CD4-positive, alpha-beta T cell treated with Interleukin-15 for 1 hour (primary cell): ENCODE measurements at regions not wholly inside any gene's neighbourhood (a gene's known extent, or its start where the extent isn't known, plus 50 kb on each side); places are given as distances from the start of the nearest gene placed in this dataset.
"Not testable (repeated sequence)": the region's sequence is repeated elsewhere in the genome, so short reads cannot be mapped to it uniquely, and the experiment has no call there.

Experiments
- DNase-seq: peaks from one replicate; pipeline ENCODE4 v3.0.0-alpha.2; 2020

DNA sequence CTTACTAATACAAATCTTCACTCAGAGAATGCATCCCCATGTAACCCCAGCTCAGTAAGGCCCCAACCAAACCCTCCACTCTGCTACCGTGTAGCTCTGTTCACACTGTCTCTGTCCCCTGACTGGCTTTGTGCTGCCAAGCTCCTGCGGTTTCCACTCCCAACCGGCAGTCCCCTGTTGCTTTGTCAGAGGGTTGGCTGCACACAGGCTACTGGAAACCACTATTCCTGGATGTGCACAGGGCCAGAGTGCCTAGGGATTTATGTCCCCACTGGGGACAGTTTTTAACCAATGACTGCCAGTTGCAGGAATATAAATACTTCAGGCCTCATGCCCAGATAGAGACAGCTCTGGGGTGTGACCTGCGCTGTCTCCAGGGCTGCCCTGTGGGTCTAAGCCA lies 157.1 kb upstream of the C16orf82 start:
- DNase-seq, result no peak

DNA sequence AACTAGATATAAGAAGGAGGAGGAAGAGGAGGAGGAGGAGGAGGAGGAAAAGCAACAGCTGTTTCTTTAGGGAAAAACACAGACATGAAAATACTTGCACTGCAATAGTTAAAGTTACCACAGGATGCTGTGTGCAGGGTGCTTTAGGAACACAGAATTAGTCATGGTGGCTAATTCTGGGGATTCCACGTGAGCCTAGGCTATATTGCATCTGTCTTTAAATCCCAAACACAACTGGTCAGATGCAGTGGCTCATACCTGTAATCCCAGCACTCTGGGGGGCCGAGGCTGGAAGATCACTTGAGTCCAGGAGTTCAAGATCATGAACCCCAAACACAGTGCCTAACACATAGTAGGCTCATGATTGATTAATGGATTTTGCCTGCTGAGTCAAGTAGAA lies 155.3 kb upstream of the C16orf82 start:
- DNase-seq, result no peak

DNA sequence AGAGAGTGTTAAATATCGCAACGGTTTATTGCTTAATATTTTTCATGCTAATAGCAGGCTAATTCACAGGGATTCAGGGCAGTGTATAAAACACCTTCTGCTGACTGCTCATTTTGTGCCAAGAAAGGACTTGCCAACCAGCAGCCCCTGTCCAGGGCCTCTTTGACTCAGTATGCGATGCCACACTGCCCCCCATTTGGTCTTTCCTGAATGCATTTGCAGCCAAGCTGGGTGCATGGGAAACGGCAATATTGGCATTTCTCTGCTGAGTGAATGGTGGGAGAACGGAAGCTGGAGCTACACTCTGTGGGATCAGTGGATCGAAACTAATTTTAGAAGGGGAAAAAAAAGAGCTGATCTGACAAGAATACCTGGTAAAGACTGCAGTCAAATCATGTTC lies 152.9 kb upstream of the C16orf82 start:
- no peak for DNase-seq

DNA sequence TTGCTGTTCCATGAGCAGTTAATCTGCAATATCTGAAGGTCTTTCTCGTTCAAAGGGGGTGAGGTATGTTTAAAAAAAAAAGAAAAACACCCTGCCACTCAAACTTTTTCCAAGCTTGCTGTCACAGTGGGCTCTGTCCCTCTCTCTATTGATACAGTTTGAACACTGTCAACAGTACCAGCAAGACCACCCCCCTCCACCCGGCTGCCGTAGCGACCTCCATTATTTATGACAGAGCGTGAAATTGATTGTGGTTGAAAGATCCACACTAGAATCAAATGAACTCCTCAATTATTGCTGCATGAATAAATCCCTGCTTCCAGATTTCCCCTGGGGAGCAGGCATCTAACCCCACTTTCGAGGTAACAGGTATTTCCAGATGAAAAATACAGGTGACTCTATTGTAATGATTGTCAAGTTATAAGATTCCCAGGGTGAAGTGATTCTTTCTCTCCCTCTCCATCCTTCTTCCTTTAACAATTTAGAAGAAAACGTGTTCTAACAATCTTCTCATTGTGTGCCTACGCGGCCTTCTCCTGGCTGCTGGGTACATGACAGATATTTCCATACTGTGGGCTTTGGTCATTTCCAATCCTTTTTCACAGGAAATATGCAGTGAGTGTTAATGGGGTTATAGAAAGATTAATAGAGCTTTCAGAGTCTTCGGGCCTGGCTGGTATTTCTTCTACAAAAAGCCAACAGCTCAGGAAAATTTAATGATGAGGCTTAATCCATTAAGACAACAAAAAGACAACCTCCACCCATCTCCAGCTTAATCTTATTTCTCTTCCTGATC lies 135.7 kb upstream of the C16orf82 start:
- DNase-seq, result no peak

DNA sequence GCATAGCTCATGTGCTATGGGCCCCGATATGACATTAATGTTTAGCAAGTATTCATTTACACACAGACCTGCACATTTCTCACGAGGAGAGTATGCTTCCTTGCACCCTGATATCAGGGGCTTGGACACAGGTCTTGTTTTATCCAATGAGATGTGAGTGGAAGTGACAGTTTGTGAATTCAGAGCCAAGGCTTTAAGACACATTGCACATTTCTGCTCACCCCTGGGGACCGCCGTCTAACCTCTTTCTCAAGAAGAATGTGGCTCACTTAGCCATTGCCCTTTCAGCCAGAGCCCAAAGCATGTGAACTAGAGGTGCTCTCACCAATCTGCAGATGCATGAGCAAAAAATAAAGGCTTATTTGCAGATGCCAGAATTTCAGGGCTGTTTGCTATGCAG lies 116.1 kb upstream of the C16orf82 start:
- DNase-seq, result no peak

DNA sequence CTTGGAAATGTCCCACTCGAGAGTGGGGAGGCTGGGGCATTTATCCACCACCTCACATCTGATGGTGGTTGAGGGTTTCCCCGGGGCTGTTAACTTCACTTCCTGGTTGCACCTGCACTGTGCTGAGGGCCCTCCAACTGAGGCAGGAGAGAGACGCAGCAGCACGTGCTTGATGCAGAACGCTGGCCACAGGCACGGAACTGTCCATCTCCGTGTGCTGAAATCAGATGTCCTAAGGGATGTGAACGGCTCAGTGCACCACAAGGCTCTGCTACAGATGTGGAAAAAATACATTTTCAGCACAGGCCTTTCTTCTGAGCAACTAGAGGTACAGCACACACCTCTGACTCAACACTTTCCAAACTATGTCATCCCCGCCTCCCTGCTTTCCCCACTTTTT lies 114.8 kb upstream of the C16orf82 start:
- no peak for DNase-seq

DNA sequence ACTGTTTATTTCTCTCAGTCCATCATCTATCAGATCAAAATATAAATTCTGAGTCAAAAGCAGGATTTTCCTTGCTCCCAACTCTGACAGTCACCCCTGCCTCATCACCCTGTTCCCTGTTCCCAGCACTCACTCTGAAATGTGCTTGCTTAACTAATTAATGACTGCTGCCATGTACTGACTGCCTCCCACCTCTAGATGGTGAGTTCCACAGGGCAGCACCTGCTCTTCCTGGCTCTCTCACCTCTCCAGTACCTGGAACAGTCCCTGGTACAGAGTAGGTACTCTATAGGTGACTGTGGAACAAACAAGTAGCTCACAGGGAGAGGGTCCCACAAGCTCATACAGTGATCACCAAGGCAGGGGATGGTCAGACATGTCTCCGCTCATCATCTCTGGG lies 114.3 kb upstream of the C16orf82 start:
- no peak for DNase-seq

DNA sequence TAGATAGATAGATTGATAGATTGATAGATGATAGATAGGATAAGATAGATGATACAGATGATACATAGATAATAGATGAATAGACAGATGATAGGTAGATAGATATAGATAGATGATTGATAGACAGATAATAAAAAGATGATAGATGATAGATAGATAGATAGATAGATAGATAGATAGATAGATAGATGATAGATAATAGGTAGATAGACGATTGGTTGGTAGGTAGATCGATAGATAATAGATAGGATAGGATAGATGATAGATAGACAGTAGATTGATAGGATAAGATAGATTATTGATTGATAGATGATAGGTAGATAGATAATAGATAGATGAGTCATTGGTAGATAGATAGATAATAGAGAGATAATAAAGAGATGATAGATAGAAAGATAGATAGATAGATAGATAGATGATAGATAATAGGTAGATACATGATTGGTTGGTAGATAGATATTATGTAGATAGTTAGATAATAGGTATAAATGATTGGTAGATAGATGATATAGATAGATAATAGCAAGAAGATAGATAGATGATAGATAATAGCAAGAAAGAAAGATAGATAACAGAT lies 109.4 kb upstream of the C16orf82 start:
- no peak for DNase-seq

DNA sequence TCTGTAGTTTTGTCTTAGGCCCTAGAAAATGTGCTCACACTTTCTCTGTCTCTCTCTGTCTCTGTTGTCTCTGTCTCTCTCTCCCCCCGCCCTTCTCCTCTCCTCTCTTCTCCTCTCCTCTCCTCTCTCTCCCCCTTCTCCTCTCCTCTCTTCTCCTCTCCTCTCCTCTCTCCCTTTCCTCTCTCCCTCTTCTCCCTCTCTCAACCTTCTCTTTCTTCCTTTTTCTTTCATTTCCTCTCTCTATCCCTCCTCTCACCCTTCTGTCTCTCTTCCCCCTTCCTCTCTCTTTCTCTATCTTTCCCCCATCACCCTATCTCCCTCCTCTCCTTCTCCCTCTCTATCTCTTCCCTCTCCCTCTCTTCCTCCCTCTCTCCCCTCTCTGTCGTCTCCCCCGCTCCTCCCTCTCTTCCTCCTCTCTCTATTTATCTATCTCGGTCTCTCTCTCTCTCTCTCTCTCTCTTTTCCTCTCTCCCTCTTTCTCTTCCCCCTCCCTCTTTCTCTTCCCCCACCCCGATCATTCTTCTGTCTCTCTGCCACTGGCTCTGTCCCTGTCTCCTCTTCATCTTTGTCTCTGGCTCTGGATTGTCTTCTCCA lies 107.2 kb upstream of the C16orf82 start:
- DNase-seq, result no peak

DNA sequence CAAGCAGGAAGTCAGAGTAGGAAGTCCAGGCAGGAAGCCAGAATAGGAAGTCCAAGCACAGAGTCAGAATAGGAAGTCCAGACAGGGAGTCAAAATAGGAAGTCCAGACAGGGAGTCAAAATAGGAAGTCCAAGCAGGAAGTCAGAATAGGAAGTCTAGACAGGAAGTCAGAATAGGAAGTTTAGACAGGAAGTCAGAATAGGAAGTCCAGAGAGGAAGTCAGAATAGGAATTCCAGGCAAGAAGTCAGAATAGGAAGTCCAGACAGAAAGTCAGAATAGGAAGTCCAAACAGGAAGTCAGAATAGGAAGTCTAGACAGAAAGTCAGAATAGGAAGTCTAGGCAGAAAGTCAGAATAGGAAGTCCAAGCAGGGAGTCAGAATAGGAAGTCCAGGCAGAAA lies 105.3 kb upstream of the C16orf82 start:
- no peak for DNase-seq

DNA sequence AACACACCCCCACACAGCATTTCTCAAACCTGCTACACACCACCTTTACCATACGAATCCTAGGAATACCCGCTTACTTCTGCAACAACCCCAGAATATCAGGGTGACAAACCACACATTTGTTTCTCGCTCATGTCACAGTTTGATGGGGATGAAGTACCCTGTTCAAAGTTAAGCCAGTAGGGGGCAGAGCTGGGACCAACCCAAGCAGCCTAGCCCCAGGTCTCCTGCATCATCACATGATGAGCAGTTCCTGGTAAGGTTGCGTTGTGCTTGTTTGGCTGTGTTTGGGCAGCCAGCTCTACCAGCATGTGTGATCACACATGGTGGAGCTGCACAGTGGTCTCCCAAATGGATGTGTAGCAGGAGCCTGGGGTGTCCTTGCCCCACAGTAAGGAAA lies 103.6 kb upstream of the C16orf82 start:
- no peak for DNase-seq

DNA sequence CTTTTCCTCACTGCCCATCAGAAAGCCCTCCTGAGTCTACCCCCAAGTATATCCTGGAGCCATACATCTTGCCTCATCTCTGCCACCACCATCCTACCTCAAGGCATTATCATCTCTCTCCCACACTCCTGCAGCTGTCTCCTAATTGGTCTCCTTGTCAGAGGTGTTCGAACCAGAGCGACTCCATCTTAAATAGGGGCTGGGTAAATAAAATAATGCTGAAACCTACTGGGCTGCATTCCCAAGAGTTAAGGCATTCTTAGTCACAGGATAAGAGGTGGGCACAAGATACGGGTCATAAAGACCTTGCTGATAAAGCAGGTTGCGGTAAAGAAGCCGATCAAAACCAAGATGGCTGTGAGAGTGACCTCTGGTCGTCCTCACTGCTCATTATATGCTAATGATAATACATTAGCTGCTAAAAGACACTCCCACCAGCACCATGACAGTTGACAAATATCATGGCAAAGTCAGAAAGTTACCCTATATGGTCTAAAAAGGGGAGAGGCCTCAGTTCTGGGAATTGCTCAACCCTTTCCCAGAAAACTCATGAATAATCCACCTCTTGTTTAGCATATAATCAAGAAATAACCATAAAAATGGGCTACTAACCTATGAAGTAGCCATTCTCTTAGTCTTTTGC lies 97.0 kb upstream of the C16orf82 start:
- DNase-seq, result no peak

DNA sequence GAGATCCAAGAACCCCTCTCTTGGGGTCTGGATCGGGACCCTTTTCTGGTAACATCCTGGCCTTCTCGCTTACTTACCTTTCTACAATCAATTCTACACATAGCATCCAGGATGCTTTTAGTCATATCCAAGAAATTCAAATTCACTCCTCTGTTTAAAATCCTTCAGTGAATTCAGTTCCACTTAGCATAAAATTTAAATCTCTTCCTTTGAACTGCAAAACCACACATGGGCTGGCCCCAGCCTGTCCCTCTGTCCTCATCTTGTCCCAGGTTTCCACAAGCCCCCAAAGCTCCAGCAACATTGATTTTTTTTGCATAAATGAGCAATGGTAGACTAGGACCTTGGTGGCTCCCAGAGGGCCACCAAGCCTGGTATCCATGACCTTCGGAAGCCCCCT lies 96.4 kb upstream of the C16orf82 start:
- DNase-seq, result no peak

DNA sequence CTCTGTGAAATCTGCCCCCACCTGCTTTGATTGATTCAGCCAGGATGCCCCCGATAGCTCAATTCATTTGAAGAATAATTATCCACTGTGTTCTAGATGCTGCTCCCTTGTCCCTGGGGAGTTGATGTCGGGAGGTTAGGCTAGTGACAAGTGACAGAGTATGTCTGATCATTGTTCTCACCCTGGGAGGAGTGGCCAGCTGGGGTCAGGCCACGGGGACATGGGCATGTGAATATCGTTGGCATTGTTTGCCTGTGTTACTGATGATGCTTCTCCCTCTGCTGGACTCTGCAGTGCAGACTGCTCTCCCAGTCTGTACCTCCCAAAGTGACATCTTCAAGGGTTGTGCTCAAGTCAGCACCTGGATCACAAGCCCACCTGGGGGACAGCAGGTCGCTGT lies 89.9 kb upstream of the C16orf82 start:
- DNase-seq, result no peak

DNA sequence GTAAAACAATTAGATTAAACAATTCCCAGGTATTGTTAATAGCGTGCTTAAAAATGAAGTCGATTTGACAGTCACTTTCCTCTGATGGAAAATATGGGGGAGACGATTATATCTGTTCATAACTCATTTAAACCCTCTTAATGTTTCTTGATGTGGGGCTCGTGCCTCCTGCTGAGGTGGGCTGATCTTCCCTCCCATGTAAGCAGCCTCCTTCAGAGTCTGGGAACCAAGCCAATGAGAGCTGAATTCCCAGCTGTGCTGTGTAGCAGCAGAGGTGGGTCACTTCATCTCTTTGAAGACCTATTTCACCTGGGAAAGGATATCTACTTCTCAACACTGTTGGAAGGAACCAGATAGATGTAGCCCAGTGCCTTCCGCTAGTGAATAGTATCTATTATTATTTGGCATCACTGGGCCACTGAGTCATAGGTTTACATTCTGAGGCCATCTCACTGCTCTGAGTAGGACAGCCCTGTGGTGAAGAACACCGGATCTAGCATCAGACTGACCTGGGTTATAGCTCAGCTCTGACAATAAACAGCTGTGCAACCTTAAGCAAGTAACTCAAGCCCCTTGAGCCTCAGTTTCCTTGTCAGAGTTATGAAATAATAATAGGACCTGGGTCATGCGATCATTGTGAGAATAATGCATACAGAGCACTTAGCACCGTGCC lies 85.3 kb upstream of the C16orf82 start:
- DNase-seq, result no peak

DNA sequence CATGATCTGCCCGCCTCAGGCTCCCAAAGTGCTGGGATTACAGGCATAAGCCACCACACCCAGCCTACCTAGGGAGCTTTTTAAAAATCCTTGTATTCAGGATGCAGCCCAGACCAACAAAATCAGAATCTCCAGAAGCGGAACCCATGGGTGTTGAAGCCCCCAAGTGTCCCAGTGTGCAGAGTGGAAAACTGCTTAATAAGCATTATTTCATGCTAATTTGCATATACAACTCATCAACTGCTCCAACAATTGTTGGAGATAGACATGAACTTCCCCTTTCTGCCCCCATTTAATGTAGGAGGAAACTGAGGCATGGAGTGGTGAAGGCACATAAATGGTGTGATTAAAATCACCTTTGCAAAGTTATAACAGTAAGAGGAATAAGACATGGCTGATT lies 84.3 kb upstream of the C16orf82 start:
- DNase-seq, result no peak

DNA sequence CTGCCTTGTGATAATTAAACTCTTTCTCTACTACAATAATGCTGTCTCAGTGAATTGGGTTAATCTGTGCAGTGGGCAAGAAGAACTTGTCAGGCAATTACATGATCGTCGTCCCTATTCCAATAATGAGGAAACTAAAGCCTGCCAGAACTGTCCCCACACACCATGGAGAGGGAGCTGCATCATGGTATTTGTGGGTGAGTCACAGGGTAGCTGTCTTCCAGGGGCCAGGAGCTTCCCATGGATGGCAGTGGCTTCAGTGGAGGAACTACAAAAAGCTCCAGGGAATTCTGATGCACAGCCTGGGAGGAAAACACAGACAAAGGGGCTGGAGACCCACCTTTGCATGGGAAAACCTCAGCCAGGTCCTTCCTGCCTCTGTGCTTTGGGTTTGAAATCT lies 83.3 kb upstream of the C16orf82 start:
- no peak for DNase-seq

DNA sequence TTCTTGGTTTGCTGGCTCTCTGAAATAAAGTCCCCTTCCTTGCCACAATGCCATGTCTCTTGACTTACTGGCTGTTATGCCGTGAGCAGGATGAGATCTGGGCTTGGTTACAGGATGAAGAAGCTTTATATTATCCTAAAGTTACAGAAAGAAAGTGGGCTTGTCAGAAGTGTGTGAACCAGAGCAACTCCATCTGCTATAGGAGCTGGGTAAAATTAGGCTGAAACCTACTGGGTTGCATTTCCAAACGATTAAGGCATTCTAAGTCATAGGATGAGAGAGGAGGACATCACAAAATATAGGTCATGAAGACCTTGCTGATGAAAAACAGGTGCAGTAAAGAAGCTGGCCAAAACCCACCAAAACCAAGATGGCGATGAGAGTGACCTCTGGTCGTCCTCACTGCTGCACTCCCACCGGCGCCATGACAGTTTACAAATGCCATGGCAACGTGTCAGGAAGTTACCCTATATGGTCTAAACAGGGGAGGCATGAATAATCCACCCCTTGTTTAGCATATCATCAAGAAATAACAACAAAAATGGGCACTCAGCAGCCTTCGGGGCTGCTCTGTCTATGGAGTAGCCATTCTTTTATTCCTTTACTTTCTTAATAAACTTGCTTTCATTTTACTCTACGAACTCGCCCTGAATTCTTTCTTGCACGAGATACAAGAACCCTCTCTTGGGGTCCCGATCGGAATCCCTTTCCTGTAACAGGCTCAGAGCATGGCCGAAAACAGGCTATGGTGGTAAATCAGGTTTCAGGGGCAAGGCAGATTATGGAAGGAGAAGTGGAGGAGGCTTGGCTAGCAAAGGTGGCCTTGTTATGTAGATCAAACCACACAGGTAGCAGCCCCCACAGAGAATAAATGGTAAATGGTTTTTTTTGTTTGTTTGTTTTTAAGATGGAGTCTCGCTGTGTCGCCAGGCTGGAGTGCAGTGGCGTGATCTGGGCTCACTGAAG lies 81.3 kb upstream of the C16orf82 start:
- DNase-seq, result no peak

DNA sequence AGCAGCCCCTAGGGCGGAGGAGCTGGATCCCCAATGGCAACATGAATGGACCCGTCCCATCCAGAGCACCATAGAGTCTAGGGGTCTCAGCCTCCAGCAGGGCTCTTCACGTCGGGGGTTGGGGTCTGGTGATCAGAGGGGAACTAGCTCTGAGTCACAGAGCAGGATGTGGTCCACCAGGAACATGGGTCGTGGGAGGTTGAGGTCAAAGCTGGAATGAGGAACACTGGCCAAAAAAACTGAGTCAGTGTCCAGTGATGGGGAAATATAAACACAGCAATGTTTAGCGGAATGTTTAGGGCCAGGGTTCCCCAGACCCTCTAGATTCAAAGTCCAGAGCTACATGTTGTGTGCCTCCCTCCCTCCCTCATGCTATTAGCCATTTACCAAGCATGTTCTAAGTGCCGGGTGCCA lies 79.1 kb upstream of the C16orf82 start:
- DNase-seq, result no peak

DNA sequence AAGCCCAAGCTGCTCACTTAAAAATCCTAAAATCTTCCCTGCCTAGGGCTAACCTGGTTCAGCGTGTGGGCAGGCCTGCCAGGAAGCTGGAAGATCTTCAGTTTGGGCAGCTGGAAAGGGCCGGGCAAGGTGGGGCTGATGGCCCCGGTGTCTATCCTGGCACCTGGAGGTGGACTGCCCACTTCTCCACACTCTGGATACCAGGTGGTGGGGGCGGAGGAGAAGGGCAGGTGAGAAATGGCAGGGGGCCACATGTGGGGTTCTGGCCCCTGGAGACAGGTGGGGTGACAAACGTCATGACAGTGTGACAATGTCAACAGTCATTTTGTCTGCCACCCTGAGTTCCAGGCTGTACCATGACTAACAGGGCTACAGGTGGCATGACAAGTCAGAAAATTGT lies 78.5 kb upstream of the C16orf82 start:
- no peak for DNase-seq

DNA sequence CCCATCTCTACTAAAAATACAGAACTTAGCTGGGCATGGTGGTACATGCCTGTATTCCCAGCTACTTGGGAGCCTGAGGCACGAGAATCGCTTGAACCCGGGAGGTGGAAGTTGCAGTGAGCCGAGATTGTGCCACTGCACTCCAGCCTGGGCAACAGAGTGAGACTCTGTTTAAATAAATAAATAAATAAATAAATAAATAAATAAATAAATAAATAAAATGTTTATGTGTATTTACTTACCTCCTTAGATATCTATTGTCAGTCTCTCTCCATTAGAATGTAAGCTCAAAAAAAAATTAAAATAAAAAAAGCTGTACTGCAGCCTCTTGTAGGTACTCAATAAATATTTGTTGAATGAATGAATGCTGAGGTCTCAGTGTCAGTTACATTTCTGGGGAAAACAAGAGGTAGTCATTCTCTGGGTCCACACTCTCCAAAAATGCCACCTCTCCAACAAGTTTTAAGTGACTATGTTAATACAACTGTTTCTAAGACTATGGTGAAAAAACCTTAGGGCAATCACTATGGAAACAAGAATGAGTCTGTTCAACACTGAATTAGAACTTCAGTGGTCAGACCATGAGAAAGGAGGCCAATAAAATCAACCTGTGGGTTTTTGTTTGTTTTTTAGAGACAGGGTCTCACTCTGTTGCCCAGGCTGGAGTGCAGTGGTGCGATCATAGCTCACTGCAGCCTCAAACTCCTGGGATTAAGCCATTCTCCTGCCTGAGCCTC lies 76.2 kb upstream of the C16orf82 start:
- DNase-seq, result not testable (repeated sequence)
